CD4-positive, alpha-beta T cell treated with Interferon alpha-2 for 1 hour (primary cell): ENCODE measurements at regions not wholly inside any gene's neighbourhood (a gene's known extent, or its start where the extent isn't known, plus 50 kb on each side); places are given as distances from the start of the nearest gene placed in this dataset.
"Not testable (repeated sequence)": the region's sequence is repeated elsewhere in the genome, so short reads cannot be mapped to it uniquely, and the experiment has no call there.

Experiments used
- DNase-seq, 2 donors: peaks; one replicate each; pipeline ENCODE4 v3.0.0-alpha.2; 2020 to 2022

- no peak for DNase-seq
Measured at GRCh38 chr18:59038295-59039039, 101.2 kb upstream of the SEC11C start.

- not testable (repeated sequence) for DNase-seq
Measured at GRCh38 chr18:59039040-59039320, 100.7 kb upstream of the SEC11C start.

- no peak for DNase-seq
Measured at GRCh38 chr18:59039449-59039848, 100.2 kb upstream of the SEC11C start.

GRCh38 chr18:59040770-59041148, 98.9 kb upstream of the SEC11C start:
- DNase-seq: no peak

GRCh38 chr18:59041296-59041695, 98.4 kb upstream of the SEC11C start:
- DNase-seq: no peak

- DNase-seq: no peak
Measured at GRCh38 chr18:59041819-59042815, 97.6 kb upstream of the SEC11C start.

GRCh38 chr18:59044855-59045254, 94.8 kb upstream of the SEC11C start:
- no peak for DNase-seq

- no peak for DNase-seq
Measured at GRCh38 chr18:59047321-59048047, 92.2 kb upstream of the SEC11C start.

GRCh38 chr18:59048048-59048363, 91.7 kb upstream of the SEC11C start:
- DNase-seq: no peak

- no peak for DNase-seq
Measured at GRCh38 chr18:59048378-59048777, 91.3 kb upstream of the SEC11C start.

- no peak for DNase-seq
Measured at GRCh38 chr18:59049721-59050660, 89.7 kb upstream of the SEC11C start.

- no peak for DNase-seq
Measured at GRCh38 chr18:59050661-59051057, 89.0 kb upstream of the SEC11C start.

- DNase-seq: no peak
Measured at GRCh38 chr18:59051470-59052165, 88.1 kb upstream of the SEC11C start.

- no peak for DNase-seq
Measured at GRCh38 chr18:59052965-59053820, 86.5 kb upstream of the SEC11C start.

GRCh38 chr18:59054496-59055287, 85.0 kb upstream of the SEC11C start:
- no peak for DNase-seq

- no peak for DNase-seq
Measured at GRCh38 chr18:59055345-59056032, 84.2 kb upstream of the SEC11C start.

- peak; percentile 49 to 61 for DNase-seq
Measured at GRCh38 chr18:59056706-59057492, 82.8 kb upstream of the SEC11C start.

- no peak for DNase-seq
Measured at GRCh38 chr18:59057493-59057795, 82.2 kb upstream of the SEC11C start.

GRCh38 chr18:59057969-59058368, 81.7 kb upstream of the SEC11C start:
- DNase-seq: no peak
